HG03565 (cell line): ENCODE measurements at regions not wholly inside any gene's neighbourhood (a gene's known extent, or its start where the extent isn't known, plus 50 kb on each side); places are given as distances from the start of the nearest gene placed in this dataset.

Source experiments
- ATAC-seq: cut with Tn5 transposase; IDR thresholded peaks from one replicate; pipeline ENCODE4 v1.9.1; 2021; ENCODE audit warnings: mild to moderate bottlenecking, moderate library complexity; ENCODE audit not compliant: unreplicated experiment

GRCh38 chr2:129464631-129465030 is 514.8 kb upstream of the RAB6C start:
- ATAC-seq, result no peak

DNA sequence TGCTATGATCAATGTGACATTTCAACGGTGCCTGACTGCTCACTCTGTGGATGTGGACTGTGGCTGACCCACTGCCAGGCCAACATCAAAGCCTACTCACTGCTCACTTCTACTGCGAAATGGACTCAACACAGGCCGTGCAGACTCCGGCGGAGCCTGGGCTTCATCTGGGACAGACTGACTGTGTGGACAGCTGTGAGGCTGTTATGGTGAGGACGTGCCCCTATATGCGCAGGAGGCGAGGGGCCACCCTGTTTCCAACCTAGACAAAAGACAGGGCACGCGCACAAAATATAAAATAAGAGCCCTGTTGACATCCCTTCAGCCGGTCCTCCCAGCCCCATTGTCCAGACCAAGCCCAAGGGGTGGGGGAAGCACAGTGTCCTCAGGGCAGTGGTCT is 514.4 kb upstream of the RAB6C start:
- no peak for ATAC-seq

GRCh38 chr2:129466389-129466788 is 513.1 kb upstream of the RAB6C start:
- no peak for ATAC-seq

DNA sequence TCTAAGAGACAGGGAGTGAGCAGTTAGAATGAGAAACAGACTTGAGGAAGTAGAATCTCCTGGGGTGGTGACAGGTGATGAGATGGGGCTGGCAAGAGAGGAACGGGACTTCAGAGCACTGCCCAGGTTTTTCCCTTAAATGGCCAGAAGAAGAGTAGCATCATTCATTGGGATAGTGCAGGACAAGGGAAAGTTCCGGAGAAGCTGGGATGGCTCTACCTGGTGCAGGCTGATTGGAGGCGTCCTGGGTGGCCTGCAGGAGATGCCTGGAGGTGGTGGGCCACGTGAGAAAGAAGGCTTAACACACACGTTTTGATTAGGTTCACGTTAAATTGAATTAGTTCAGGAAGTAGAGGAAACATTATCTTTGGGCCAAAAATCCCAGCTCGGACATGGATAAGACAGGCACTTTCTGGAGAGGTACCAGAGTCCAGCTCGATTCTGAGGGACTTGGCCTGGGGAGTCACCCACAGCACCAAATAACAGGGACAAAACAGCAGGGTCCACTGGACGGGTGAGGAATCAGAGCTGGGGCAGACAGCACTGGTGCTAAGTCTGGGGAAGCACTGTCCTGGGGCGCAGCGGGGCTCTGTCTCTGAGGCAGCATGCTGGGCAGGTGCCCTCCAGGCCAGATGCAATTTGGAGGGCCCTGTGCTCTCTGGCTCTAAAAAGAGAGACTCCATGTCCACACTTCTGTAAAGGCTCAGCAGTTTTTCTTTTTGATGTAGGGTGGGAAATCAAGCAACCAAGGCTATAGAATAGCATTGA is 512.3 kb upstream of the RAB6C start:
- no peak for ATAC-seq

- no peak for ATAC-seq
These were observed 511.5 kb upstream of the RAB6C start for GRCh38 chr2:129467941-129468340.

- ATAC-seq, result no peak
These were observed 510.6 kb upstream of the RAB6C start for GRCh38 chr2:129468879-129469278.

GRCh38 chr2:129469389-129469788 is 510.1 kb upstream of the RAB6C start:
- ATAC-seq, result no peak

DNA sequence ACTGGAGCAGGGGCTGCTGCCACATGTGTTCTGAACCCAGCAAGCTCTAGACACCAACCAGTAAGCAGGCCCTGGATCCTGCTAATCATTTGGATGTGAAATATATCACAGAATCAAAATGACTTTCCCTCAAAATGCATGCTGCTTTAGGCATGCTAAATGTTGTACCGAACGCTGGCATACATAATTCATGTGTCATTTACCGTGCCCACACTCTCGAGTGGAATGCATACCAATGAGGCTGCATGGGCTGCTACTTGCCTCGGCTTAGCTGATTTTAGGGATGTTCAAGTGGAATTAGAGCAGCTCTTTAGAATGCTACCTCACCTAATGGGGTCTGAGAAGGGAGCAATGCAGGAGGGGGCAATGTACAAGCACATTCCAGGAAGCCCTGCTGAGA is 509.6 kb upstream of the RAB6C start:
- no peak for ATAC-seq

DNA sequence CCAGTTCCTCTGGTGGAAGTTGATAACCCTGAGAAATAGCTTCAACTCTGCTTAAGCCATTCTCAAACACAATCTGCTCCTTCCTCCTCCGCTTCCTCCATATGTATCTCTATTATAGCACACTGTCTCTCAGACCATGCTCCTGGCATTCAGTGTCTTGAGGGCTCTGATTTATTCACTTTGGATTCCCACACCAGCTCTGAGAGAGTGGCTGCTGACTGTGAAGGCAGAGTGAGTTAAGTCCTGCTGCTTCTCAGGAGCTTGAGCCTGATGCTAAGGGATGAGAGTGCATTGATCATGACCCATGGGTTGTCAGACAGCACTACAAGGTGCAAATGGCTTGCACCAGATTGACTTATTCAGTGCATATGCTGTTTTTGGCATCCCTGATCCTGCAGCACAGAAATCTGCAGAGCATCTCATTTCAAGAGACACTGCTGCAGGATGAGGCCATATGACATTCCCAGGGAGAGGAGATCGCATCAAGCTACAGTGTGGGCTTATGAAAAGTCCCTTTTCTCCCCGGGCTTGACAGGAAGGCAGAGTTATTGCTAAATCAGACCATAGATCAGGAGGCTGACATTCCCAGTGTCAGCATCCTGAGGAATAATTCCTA is 500.5 kb upstream of the RAB6C start:
- ATAC-seq, result no peak

GRCh38 chr2:129479892-129480291 is 499.6 kb upstream of the RAB6C start:
- no peak for ATAC-seq

DNA sequence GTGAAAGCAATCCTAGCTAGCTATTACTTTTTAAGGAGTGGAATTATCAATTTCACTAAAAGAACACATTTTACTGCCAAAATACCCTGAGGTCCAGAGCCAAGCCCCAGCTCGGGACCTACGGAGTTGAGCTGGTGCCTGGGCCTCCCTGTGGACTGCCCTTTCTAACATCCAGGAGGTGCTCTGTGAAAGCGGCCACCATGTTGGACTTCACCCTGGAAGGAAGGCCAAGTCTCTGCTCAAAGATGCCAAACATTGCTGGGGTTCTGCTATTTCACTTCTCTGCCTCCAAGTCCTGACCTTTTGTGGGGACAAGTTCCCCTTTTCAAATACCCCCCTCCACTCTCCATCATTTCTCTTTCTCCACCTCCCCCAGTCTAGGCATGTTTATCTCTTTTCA is 498.7 kb upstream of the RAB6C start:
- ATAC-seq, result no peak

- no peak for ATAC-seq
These were observed 497.9 kb upstream of the RAB6C start for GRCh38 chr2:129481306-129482219.

DNA sequence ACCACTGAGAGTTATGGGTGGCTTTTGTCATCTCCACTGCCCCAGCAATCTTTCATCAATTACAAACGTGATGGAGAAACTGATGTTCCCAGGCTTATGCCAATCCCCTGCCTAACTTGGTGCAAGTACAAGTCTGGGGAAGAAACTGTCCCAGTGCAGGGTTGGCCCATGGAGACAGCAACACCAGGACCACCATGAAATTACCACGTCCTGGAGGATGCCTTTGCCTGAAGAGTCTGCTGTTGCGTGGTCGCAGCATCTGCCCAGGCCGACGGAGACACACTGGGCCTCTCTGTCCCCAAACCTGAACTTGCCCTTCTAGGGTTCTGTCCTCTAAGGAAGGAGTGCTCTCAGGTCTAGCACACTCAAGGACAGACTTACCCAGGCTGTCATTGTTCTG is 496.8 kb upstream of the RAB6C start:
- no peak for ATAC-seq

- peak; percentile 90 for ATAC-seq
These were observed 496.1 kb upstream of the RAB6C start for GRCh38 chr2:129483366-129483765.

- no peak for ATAC-seq
These were observed 494.2 kb upstream of the RAB6C start for GRCh38 chr2:129484999-129485897.

- no peak for ATAC-seq
These were observed 491.1 kb upstream of the RAB6C start for GRCh38 chr2:129488376-129488775.

GRCh38 chr2:129490641-129491040 is 488.8 kb upstream of the RAB6C start:
- no peak for ATAC-seq

DNA sequence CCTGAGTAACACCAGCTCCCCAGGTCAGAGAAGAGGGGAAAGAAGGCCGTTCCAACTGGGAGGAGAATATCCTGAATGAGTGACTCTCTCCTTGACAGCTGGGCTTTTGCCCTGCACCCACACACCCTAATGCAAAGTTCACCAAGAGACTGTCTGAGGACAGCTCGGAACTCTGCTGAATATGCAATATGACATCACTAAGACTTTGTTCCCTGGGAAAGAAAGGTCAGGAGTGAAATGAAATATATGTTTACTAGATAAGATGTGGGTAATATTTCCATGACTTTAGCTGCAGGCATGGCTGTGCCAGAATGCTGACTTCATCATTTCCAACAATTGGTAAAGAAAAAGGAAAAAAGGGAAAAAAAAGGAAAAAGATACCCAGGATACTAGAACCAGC is 488.2 kb upstream of the RAB6C start:
- no peak for ATAC-seq

- no peak for ATAC-seq
These were observed 486.9 kb upstream of the RAB6C start for GRCh38 chr2:129492548-129492947.

DNA sequence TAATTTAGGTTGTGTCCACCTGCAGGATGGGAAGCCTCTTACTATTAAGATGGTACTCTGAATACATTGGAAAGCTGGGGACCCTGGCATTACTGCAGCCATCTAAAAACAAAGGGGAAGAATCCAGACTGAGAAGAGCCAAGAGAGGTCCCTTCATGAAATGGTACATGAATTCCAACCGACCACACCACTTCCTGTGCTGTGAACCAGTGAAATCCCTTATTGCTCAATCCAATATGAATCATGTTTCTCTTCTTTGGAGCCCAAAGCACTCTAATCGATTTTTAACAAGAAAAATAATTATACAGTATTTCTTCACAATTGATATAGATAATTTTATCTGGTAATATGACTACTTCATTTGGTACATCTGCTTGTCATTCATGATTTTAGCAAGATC is 479.7 kb upstream of the RAB6C start:
- ATAC-seq, result no peak

DNA sequence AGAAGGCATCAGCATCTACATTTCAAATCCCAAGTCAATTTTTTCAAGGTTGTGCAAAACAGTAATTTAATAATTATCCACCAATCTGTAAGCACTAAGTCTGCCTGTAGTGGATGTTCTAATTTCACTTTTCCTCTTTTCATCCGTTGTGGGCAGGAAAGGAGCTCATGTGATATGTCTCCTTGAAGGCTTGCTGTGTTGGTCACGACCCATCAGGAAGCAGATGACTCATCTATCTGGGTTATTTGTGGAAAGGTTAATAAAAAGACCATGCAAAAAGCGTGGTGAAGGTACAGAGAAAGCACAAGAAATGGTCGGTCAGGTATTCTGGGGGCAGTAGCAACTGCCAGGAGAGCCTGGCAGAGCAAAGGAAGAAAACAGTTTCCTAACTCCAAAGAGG is 476.7 kb upstream of the RAB6C start:
- no peak for ATAC-seq
